ENCODE measurements at regions not wholly inside any gene's neighbourhood (a gene's known extent, or its start where the extent isn't known, plus 50 kb on each side); places are given as distances from the start of the nearest gene placed in this dataset.

DNA sequence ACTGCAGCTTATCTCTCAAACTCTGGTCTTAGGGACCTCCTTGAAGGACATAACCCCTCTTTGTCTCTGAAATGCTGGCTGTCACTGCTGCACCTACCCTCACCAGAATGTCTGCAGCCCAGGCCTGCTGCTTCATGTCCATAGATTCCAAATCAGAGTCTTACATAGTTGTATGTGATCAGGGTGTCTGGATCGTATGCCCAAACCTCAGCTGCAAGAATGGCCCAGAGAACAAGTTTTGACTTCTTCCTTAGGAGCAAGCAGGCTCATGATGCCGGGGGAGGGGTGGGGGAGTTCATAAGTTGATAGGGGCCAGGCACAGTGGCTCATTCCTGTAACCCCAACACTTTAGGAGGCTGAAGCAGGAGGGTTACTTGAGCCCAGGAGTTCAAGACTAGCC lies 55.8 kb upstream of the RMDN2 start:
- Histone ChIP-seq H3K18ac (ENCODE audit: insufficient read length, low read depth, low read length) (no peak overlapping the region), H2BK20ac (ENCODE audit: low read depth, low read length, poor library complexity, severe bottlenecking) (no peak overlapping the region), H3K23me2 (ENCODE audit: insufficient read length, low read depth, low read length, poor library complexity, severe bottlenecking) (no peaks in the 10 kb centered on the region), H4K91ac (ENCODE audit: insufficient read length, low read depth, low read length) (no peak overlapping the region), H2BK5ac (ENCODE audit: insufficient read length, low read length) (no peak overlapping the region), H3K4me2 (ENCODE audit: insufficient read depth, insufficient read length, low read length) (no peak overlapping the region), H3K27me3 (ENCODE audit: insufficient read depth, low read length) (no peaks in the 10 kb centered on the region), H2AK5ac (ENCODE audit: insufficient read length, low read length) (no peak overlapping the region), H3K9me3 (ENCODE audit: control insufficient read depth, low read depth, low read length) (no peaks in the 10 kb centered on the region), H4K5ac (ENCODE audit: insufficient read length, low read depth, low read length) (no peak overlapping the region), H2BK15ac (ENCODE audit: low read depth, low read length) (no peak overlapping the region), H3K79me1 (ENCODE audit: insufficient read depth, low read depth, low read length, poor library complexity, severe bottlenecking) (no peaks in the 10 kb centered on the region), H2AFZ (ENCODE audit: low read length) (no peak overlapping the region), H2BK12ac (ENCODE audit: insufficient read length, low read depth, low read length) (no peak overlapping the region), H3K4me1 (ENCODE audit: insufficient read depth, low read length) (no peaks in the 10 kb centered on the region; the same call in 1 of the 2 replicates), H3K9ac (ENCODE audit: extremely low read depth, insufficient read length, low read length) (no peak overlapping the region), H2BK120ac (ENCODE audit: low read depth, low read length, poor library complexity, severe bottlenecking) (no peak overlapping the region), H3K23ac (ENCODE audit: insufficient read length, low read depth, low read length) (no peak overlapping the region), H4K20me1 (ENCODE audit: control insufficient read depth, insufficient read depth, insufficient read length) (no peaks in the 10 kb centered on the region), H3T11ph (ENCODE audit: low read length) (no peak overlapping the region), H3K79me2 (ENCODE audit: insufficient read depth, low read length) (no peaks in the 10 kb centered on the region), H3K56ac (ENCODE audit: insufficient read length, low read depth, low read length) (no peak overlapping the region), H4K8ac (replicated peaks; ENCODE audit: insufficient read length, low read depth, low read length) (no peak overlapping the region), H3K14ac (ENCODE audit: insufficient read depth, low read length) (no peak overlapping the region), H3K4ac (ENCODE audit: low read depth, low read length) (no peak overlapping the region), H3K27ac (ENCODE audit: insufficient read length, low read depth, low read length) (no peak overlapping the region)
- Mint-ChIP-seq H3K4me3 (no peak overlapping the region), H3K36me3 (ENCODE audit: insufficient read depth in 1 of 3, low read depth in 3 of 3) (no peaks in the 10 kb centered on the region), H3K27ac (no peak overlapping the region), H3K4me1 (peaks cover 22 to 29% of the 10 kb centered on the region in 2 experiments), H3K9me3 (no peaks in the 10 kb centered on the region), H3K27me3 (ENCODE audit: low read depth) (peaks cover 5% of the 10 kb centered on the region)
- no peak for DNase-seq
- no peak for TF ChIP-seq CTCF (conservative IDR thresholded peaks at IDR 0.05)
- no CpG with 5 or more reads among the region's 2 CpGs for WGBS (ENCODE audit: extremely low coverage, insufficient read length, low lambda C conversion rate)
